ENCODE measurements at regions not wholly inside any gene's neighbourhood (a gene's known extent, or its start where the extent isn't known, plus 50 kb on each side); places are given as distances from the start of the nearest gene placed in this dataset.
A peak's percentile ranks its signal among the peaks of the same experiment; 100 is the strongest.
"Not testable (repeated sequence)": the region's sequence is repeated elsewhere in the genome, so short reads cannot be mapped to it uniquely, and the experiment has no call there.

DNA sequence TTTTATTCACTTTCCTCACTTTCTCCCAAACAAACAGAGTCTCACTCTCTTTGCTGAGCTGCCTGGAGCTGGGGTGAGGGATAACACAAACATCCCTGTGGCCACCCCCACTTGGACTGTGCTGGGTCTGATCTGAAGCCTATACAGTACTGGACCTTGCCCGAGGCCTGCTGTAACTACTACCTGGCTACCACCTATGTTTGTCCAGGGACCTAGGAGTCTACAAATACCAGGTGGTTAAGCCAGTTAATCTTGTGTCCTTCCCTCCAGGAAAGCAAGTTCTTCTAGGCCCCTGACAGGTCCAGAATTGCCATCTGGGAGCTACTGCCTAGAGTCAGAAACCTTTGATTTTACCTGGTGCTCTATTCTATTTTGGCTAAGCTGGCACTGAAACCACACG is 87.3 kb downstream of the RTL3 start:
- TF ChIP-seq SPI1 (IDR thresholded peaks at IDR 0.05; ENCODE audit: borderline replicate concordance, low read depth), result no peak
- TF ChIP-seq CTCF (IDR thresholded peaks at IDR 0.05; ENCODE audit: insufficient read depth, low read length), result no peak
- no peak for TF ChIP-seq GABPA (IDR thresholded peaks at IDR 0.05; ENCODE audit: low read depth)
- TF ChIP-seq POLR2AphosphoS5 (IDR thresholded peaks at IDR 0.05; ENCODE audit: low read depth), result no peak
- TF ChIP-seq, protein P1, sequence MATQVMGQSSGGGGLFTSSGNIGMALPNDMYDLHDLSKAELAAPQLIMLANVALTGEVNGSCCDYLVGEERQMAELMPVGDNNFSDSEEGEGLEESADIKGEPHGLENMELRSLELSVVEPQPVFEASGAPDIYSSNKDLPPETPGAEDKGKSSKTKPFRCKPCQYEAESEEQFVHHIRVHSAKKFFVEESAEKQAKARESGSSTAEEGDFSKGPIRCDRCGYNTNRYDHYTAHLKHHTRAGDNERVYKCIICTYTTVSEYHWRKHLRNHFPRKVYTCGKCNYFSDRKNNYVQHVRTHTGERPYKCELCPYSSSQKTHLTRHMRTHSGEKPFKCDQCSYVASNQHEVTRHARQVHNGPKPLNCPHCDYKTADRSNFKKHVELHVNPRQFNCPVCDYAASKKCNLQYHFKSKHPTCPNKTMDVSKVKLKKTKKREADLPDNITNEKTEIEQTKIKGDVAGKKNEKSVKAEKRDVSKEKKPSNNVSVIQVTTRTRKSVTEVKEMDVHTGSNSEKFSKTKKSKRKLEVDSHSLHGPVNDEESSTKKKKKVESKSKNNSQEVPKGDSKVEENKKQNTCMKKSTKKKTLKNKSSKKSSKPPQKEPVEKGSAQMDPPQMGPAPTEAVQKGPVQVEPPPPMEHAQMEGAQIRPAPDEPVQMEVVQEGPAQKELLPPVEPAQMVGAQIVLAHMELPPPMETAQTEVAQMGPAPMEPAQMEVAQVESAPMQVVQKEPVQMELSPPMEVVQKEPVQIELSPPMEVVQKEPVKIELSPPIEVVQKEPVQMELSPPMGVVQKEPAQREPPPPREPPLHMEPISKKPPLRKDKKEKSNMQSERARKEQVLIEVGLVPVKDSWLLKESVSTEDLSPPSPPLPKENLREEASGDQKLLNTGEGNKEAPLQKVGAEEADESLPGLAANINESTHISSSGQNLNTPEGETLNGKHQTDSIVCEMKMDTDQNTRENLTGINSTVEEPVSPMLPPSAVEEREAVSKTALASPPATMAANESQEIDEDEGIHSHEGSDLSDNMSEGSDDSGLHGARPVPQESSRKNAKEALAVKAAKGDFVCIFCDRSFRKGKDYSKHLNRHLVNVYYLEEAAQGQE (IDR thresholded peaks at IDR 0.05; ENCODE audit: insufficient replicate concordance, low read depth), result no peak

GRCh38 chrX:78555401-78555980 is 103.6 kb downstream of the RTL3 start:
- DNase-seq (ENCODE audit: low read depth in 1 of 2, low spot score in 1 of 2), result peak in 1 of 2 experiments; percentile 9
- peak overlapping the region; percentile 30 for H3K27ac ChIP-seq (replicated peaks)
- no peaks in the 10 kb centered on the region for H3K27me3 ChIP-seq (ENCODE audit: insufficient read depth, poor library complexity, severe bottlenecking)
- no peak for TF ChIP-seq POLR2AphosphoS5 (IDR thresholded peaks at IDR 0.05; ENCODE audit: low read depth)
- TF ChIP-seq SPI1 (IDR thresholded peaks at IDR 0.05; ENCODE audit: borderline replicate concordance, low read depth), result no peak
- no peak for TF ChIP-seq GABPA (IDR thresholded peaks at IDR 0.05; ENCODE audit: low read depth)
- TF ChIP-seq, protein P1 (IDR thresholded peaks at IDR 0.05; ENCODE audit: insufficient replicate concordance, low read depth), result no peak
- no peak for TF ChIP-seq CTCF (IDR thresholded peaks at IDR 0.05; ENCODE audit: insufficient read depth, low read length)
- no peak overlapping the region for H3K4me3 ChIP-seq (replicated peaks; ENCODE audit: insufficient read depth, low read length)

More for the DNA sequence above, 87.3 kb downstream of the RTL3 start:
- H3K4me3 ChIP-seq (replicated peaks; ENCODE audit: insufficient read depth, low read length), result no peak overlapping the region
- no peak overlapping the region for H3K27ac ChIP-seq (replicated peaks)
- DNase-seq (ENCODE audit: low read depth in 1 of 2, low spot score in 1 of 2), result no peak
- no peaks in the 10 kb centered on the region for H3K27me3 ChIP-seq (ENCODE audit: insufficient read depth, poor library complexity, severe bottlenecking)

- not testable (repeated sequence) for H3K4me3 ChIP-seq (replicated peaks; ENCODE audit: insufficient read depth, low read length); H3K27ac ChIP-seq (replicated peaks); H3K27me3 ChIP-seq (ENCODE audit: insufficient read depth, poor library complexity, severe bottlenecking); DNase-seq (ENCODE audit: low read depth in 1 of 2, low spot score in 1 of 2)
- TF ChIP-seq SPI1 (IDR thresholded peaks at IDR 0.05; ENCODE audit: borderline replicate concordance, low read depth), result 0 out of 2 replicates have a peak, but pooled peaks have one; percentile 27
Measured at GRCh38 chrX:78552628-78553027, 106.5 kb downstream of the RTL3 start.

GRCh38 chrX:78548012-78548411 is 111.1 kb downstream of the RTL3 start:
- Histone ChIP-seq H3K4me3 (replicated peaks; ENCODE audit: insufficient read depth, low read length) (no peak overlapping the region), H3K27me3 (ENCODE audit: insufficient read depth, poor library complexity, severe bottlenecking) (no peaks in the 10 kb centered on the region), H3K27ac (replicated peaks) (no peak overlapping the region)
- TF ChIP-seq CTCF (IDR thresholded peaks at IDR 0.05; ENCODE audit: insufficient read depth, low read length) (no peak), SPI1 (IDR thresholded peaks at IDR 0.05; ENCODE audit: borderline replicate concordance, low read depth) (no peak), GABPA (IDR thresholded peaks at IDR 0.05; ENCODE audit: low read depth) (no peak), POLR2AphosphoS5 (IDR thresholded peaks at IDR 0.05; ENCODE audit: low read depth) (no peak)
- TF ChIP-seq, protein P1 (IDR thresholded peaks at IDR 0.05; ENCODE audit: insufficient replicate concordance, low read depth), result no peak
- DNase-seq (ENCODE audit: low read depth in 1 of 2, low spot score in 1 of 2), result no peak
